ENCODE measurements at regions not wholly inside any gene's neighbourhood (a gene's known extent, or its start where the extent isn't known, plus 50 kb on each side); places are given as distances from the start of the nearest gene placed in this dataset.

DNA sequence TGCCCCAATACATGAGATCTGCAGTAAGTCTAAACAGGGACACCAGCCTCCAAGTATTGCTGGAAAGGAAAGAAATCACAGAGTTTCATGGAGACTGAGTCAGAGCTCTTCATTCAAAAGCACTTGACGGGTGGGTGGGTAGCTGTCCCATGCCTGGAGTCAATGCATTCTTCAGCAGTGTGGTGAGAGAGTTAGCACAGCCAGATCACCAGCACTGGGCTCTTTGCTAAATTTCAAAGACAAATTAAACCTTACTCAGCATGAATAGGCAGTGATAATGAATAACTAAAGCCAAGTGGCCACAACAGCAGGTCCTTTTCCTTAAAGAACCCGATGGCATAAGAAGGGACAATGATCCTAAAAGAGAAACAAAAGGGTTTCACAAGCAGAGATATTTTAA, 192.4 kb downstream of the ACTL7B start:
- no peaks in the 10 kb centered on the region for H3K36me3 ChIP-seq (replicated peaks in 1 of 2; ENCODE audit: control insufficient read depth in 1 of 2, insufficient read depth in 2 of 2, low read length in 2 of 2)
- no TSS peak for BruUV-seq (replicated peaks)
- H3K27ac ChIP-seq (ENCODE audit: extremely low read length, insufficient read depth, low read length): no peak overlapping the region
- no peak overlapping the region for H3K4me2 ChIP-seq (ENCODE audit: low read depth, low read length)
- FAIRE-seq (no peak), DNase-seq (ENCODE audit: low spot score) (no peak), ATAC-seq (no peak)
- peaks cover 0 to 9% of the 10 kb centered on the region in 2 experiments; a peak in 2 of 5 replicates for H3K27me3 ChIP-seq (ENCODE audit: control insufficient read depth in 1 of 2, insufficient read depth in 2 of 2, low read length in 2 of 2)
- H3K4me1 ChIP-seq (ENCODE audit: insufficient read depth, low read length): no peaks in the 10 kb centered on the region
- intact Hi-C loops (cut with micrococcal nuclease; ENCODE audit: unreplicated experiment): no loop called here
- H3K4me3 ChIP-seq (replicated peaks in 1 of 3; ENCODE audit: insufficient read depth in 1 of 3, low read depth in 2 of 3, low read length in 3 of 3): no peak overlapping the region
- TF ChIP-seq ZKSCAN5 (CRISPR knock-in tag; IDR thresholded peaks at IDR 0.05) (no peak), SMC3 (IDR thresholded peaks at IDR 0.05; ENCODE audit: low read length) (no peak), MAFF (IDR thresholded peaks at IDR 0.05; ENCODE audit: low read depth, low read length) (peak; percentile 47; the same call in 1 of the 2 replicates), GATA4 (IDR thresholded peaks at IDR 0.05; ENCODE audit: borderline replicate concordance, low read depth) (no peak), RFX5 (IDR thresholded peaks at IDR 0.05; ENCODE audit: low read depth, low read length) (no peak), CBX5 (CRISPR knock-in tag; IDR thresholded peaks at IDR 0.05; ENCODE audit: borderline replicate concordance) (no peak), BRD4 (CRISPR knock-in tag; IDR thresholded peaks at IDR 0.05) (no peak), PHF5A (CRISPR knock-in tag; IDR thresholded peaks at IDR 0.05; ENCODE audit: low read depth, unreplicated experiment) (no peak), MAFK (conservative IDR thresholded peaks at IDR 0.05 in 1 of 2, IDR thresholded peaks at IDR 0.05 in 1 of 2; ENCODE audit: low read length in 2 of 2) (peak; percentile 35 to 66; a peak in 3 of 4 replicates), ZNF782 (CRISPR knock-in tag; IDR thresholded peaks at IDR 0.05; ENCODE audit: borderline replicate concordance) (no peak), ZFAT (CRISPR knock-in tag; conservative IDR thresholded peaks at IDR 0.05) (no peak)
- TF ChIP-seq, protein P1, sequence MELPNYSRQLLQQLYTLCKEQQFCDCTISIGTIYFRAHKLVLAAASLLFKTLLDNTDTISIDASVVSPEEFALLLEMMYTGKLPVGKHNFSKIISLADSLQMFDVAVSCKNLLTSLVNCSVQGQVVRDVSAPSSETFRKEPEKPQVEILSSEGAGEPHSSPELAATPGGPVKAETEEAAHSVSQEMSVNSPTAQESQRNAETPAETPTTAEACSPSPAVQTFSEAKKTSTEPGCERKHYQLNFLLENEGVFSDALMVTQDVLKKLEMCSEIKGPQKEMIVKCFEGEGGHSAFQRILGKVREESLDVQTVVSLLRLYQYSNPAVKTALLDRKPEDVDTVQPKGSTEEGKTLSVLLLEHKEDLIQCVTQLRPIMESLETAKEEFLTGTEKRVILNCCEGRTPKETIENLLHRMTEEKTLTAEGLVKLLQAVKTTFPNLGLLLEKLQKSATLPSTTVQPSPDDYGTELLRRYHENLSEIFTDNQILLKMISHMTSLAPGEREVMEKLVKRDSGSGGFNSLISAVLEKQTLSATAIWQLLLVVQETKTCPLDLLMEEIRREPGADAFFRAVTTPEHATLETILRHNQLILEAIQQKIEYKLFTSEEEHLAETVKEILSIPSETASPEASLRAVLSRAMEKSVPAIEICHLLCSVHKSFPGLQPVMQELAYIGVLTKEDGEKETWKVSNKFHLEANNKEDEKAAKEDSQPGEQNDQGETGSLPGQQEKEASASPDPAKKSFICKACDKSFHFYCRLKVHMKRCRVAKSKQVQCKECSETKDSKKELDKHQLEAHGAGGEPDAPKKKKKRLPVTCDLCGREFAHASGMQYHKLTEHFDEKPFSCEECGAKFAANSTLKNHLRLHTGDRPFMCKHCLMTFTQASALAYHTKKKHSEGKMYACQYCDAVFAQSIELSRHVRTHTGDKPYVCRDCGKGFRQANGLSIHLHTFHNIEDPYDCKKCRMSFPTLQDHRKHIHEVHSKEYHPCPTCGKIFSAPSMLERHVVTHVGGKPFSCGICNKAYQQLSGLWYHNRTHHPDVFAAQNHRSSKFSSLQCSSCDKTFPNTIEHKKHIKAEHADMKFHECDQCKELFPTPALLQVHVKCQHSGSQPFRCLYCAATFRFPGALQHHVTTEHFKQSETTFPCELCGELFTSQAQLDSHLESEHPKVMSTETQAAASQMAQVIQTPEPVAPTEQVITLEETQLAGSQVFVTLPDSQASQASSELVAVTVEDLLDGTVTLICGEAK (IDR thresholded peaks at IDR 0.05): no peak
- TF ChIP-seq, protein P1 (CRISPR knock-in tag; IDR thresholded peaks at IDR 0.05): no peak
- in situ Hi-C loops (cut with HindIII; ENCODE audit: extremely low pct_ligation_motif_present, low pct_unique_long_range_greater_than_20kb): no loop called here
- ChIA-PET CTCF (ENCODE audit: low intra/inter-chr PET ratio, low total read pairs) (no interaction called here), POLR2A (no interaction called here)
- H3K79me2 ChIP-seq (ENCODE audit: insufficient read depth, low read length): no peaks in the 10 kb centered on the region
- peaks cover 27% of the 10 kb centered on the region for H3K9me3 ChIP-seq (ENCODE audit: low read length)
- no peak overlapping the region for H3K9ac ChIP-seq (ENCODE audit: insufficient read depth, low read depth, low read length)
- H4K20me1 ChIP-seq (ENCODE audit: insufficient read depth, low read length): no peaks in the 10 kb centered on the region
- 11% methylated on average over 2 of the region's 2 CpGs for WGBS (ENCODE audit: low lambda C conversion rate)
- no peak overlapping the region for H2AFZ ChIP-seq (ENCODE audit: low read length)

Measured in HepG2 (cell line).